HG02970 (cell line): ENCODE measurements at regions not wholly inside any gene's neighbourhood (a gene's known extent, or its start where the extent isn't known, plus 50 kb on each side); places are given as distances from the start of the nearest gene placed in this dataset.
"Not testable (repeated sequence)": the region's sequence is repeated elsewhere in the genome, so short reads cannot be mapped to it uniquely, and the experiment has no call there.

Source experiments
- ATAC-seq: cut with Tn5 transposase; IDR thresholded peaks from one replicate; pipeline ENCODE4 v1.9.1; 2021; ENCODE audit warnings: mild to moderate bottlenecking, moderate library complexity, moderate number of reproducible peaks; ENCODE audit not compliant: unreplicated experiment, low FRiP score

- ATAC-seq, result not testable (repeated sequence)
Observed at GRCh38 chr14:106129904-106130661, 603.7 kb downstream of the TMEM121 start.

- ATAC-seq, result not testable (repeated sequence)
Observed at GRCh38 chr14:106133126-106133525, 606.7 kb downstream of the TMEM121 start.

DNA sequence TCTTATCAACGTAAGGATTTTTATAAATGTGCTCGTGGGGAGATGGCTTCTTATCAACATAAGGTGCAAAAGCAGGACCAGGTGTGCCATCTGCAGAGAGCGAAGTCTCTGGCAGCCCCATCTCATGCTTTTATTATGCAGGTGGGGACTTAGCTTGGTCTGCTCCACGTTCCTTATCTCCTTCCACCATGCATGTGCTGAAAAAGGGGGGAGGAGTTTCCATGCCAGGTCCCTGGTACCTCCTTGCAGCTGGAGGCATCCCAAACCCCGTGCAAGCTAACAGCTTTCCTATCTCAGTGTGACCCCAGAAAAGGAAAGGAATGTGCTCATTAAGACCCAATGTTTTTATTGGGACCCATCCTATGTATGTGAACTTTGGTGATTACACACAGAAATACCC lies 608.5 kb downstream of the TMEM121 start:
- no peak for ATAC-seq

DNA sequence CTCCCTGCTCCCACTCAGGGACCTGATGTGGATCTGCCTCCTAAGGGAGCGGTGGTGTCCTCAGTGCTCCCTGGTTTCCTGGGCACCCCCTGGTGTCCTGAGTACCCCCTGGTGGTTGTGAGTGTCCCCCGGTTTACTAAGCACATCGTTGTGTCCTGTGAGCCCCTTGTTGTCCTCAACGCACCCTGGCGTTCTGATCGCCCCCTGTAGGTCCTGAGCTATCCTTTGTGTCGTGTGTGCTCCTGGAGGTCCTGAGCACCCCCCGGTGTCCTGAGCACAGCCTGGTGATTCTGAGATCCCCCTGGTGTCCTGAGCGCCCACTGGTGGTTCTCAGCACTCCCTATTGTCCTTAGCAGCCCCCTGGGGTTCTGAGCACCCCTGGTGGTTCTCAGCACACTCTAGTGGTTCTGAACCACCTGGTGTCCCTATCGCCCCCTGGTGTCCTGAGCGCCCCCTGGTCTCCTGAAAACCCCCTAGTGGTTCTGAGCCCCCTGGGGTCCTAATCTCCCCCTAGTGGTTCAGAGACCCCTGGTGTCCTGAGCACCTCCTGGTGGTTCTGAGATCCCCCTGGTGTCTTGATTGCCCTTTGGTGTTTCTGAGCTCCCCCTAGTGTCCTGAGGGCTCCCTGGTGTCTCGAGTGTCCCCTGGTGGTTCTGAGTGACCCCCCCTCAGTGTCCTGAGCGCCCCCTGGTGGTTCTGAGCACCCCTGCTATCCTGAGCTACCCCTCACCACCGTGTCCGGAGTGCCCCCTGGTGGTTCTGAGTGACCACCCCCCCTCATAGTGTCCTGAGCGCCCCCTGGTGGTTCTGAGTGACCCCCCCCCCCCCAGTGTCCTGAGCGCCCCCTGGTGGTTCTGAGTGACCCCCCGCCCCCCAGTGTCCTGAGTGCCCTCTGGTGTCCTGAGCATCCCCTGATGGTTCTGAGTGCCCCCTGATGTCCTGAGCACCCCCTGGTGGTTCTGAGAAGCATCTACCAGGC lies 615.1 kb downstream of the TMEM121 start:
- no peak for ATAC-seq

DNA sequence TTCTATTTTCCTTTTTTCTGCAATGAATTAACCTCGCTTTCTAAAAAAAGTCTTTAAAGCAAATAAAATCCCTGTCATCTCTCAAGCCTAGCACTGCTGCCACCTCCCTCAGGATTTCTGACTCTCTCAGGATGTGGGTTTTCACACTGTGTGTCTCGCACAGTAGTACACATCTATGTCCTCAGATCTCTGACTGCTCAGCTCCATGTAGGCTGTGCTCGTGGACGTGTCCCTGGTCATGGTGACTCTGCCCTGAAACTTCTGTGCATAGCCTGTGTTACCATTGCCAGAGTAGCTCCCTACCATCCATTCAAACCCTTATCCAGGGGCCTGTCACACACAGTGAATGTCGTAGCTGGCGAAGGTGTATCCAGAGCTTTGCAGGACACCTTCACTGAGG lies 619.3 kb downstream of the TMEM121 start:
- ATAC-seq, result not testable (repeated sequence)

DNA sequence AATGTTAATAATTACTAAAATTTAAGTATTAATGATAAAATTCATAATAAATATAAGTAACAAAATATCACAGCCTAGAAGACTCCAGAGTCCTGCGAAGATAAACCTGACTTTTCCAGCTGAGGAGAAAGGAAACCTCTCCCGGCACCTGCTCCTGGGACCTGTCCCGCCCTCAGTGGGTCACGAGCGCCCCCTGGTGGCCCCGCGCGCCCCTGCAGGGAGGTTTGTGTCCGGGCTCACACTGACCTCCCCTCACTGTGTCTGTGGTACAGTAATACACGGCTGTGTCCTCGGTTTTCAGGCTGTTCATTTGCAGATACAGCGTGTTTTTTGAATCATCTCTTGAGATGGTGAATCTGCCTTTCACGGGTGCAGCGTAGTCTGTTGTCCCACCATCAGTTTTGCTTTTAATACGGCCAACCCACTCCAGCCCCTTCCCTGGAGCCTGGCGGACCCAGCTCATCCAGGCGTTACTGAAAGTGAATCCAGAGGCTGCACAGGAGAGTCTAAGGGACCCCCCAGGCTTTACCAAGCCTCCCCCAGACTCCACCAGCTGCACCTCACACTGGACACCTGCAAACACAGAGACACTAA lies 627.1 kb downstream of the TMEM121 start:
- ATAC-seq, result not testable (repeated sequence)

GRCh38 chr14:106163316-106163715 lies 636.9 kb downstream of the TMEM121 start:
- ATAC-seq, result no peak

- not testable (repeated sequence) for ATAC-seq
Observed at GRCh38 chr14:106163812-106164211, 637.4 kb downstream of the TMEM121 start.

GRCh38 chr14:106166232-106166631 lies 639.8 kb downstream of the TMEM121 start:
- ATAC-seq, result no peak

- no peak for ATAC-seq
Observed at GRCh38 chr14:106166650-106167204, 640.3 kb downstream of the TMEM121 start.

DNA sequence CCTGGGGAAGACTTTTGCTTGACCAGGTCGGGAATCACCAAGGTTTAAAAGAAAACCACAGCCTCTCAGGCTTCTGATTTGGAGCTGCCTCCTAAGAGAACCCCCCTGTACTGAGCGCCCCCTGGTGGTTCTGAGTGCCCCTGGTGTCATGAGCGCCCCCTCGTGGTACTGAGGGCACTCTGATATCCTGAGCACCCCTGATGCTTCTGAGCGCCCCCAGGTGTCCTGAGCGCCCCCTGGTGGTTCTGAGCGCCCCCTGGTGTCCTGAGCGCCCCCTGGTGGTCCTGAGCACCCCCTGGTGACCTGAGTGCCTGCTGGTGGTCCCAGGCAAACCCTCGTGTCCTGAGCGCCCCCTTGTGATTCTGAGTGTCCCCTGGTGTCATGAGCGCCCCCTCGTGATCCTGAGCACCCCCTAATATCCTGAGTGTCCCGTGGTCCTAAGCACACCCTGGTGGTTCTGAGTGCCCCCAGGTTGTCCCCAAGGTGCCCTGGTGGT lies 643.8 kb downstream of the TMEM121 start:
- ATAC-seq, result not testable (repeated sequence)

- ATAC-seq, result no peak
Observed at GRCh38 chr14:106174206-106174605, 647.8 kb downstream of the TMEM121 start.

DNA sequence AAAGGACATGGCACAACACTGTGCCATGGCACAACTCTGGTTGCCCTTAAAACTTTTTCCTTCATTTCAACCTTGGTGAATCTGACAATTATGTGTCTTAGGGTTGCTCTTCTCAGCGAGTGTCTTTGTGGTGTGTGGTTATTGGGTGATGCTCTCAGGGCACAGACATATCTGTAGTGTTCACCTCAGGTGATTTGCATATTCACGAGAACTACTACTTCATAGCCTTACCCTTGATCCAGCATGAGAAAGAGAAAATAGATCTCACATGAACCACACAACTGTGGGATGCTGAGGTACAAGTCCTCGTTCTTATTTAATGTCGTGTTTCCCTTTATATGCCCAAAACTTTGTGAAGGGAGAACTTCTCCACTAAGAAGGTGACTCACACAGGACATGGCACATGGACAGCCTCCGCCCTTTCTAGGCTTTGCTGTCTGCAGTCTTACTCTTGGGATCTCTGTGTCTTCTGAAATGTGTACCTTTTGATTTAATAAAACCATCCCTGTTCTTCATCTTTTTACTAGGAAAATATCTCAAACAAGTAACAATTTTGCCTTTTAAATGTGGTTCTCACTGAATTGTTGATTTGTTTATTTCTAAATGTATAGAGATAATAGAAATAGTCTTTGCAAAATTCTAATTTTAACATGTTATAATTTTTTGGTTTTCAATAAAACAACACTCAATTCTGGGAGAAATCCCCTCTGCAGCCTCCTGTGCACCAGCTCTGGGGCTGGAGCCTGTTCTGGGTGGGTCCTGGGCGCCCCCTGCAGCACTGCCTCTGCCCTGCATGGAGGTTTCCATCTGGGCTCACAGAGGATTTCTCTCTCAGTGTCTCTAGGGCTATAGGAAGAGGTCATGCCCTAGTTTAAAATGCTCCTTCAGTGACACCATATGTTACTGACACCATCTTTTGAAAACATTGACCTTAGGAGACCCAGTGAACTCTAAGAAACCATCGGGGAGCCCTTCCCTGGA lies 651.2 kb downstream of the TMEM121 start:
- not testable (repeated sequence) for ATAC-seq

DNA sequence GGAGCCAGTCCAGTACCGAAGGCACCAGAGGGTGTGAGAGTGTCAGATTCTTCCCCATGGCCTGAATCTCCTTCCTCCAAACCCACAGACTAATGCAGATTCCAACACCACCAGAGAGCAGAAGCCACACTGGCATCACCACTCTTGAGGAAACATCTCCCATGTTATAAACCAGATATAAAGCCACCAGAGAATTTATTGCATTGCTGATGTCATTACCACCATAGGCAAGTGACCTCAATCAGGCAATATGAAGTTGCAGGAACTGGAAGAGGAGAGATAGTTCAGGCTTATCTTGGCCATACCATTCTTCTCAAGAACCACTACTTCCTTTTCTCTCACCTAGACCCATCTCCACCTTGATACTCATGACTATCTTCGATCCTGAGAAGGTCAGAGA lies 653.4 kb downstream of the TMEM121 start:
- no peak for ATAC-seq

DNA sequence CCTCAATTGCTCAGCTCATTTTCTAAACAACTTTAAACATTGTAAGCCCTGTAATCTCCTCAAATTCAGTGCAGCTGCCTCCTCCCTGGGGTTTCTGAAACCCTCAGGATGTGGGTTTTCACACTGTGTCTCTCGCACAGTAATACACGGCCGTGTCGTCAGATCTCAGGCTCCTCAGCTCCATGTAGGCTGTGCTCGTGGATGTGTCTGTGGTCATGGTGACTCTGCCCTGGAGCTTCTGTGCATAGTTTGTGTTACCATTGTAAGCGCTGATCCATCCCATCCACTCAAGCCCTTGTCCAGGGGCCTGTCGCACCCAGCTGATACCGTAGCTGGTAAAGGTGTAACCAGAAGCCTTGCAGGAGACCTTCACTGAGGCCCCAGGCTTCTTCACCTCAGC lies 658.4 kb downstream of the TMEM121 start:
- not testable (repeated sequence) for ATAC-seq

- not testable (repeated sequence) for ATAC-seq
Observed at GRCh38 chr14:106185174-106185836, 658.9 kb downstream of the TMEM121 start.

- no peak for ATAC-seq
Observed at GRCh38 chr14:106185837-106186233, 659.5 kb downstream of the TMEM121 start.

GRCh38 chr14:106187216-106187615 lies 660.8 kb downstream of the TMEM121 start:
- ATAC-seq, result no peak

DNA sequence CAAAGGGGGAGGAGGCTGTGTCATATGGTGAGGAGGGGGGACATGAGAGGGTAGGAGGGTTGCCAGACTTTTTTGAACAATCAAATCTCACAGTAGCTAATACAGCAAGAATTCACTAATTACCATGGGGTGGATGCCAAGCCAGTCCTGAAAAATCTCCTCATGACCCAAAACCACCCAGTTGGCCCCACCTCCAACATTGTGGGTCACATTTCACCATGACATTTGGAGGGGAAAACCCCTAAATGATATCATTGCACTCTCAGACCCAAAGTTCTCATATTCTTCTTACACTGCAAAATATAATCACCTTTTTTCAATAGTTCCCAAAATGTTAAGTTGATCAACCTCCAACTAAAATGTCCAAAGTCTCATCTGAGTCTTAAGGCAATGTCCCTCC lies 666.3 kb downstream of the TMEM121 start:
- ATAC-seq, result not testable (repeated sequence)
